HK-2 (cell line): ENCODE measurements at regions not wholly inside any gene's neighbourhood (a gene's known extent, or its start where the extent isn't known, plus 50 kb on each side); places are given as distances from the start of the nearest gene placed in this dataset.

Experiments
- DNase-seq: peaks from one replicate; pipeline ENCODE4 v3.0.0-alpha.2; 2018; ENCODE audit not compliant: unreplicated experiment

DNA sequence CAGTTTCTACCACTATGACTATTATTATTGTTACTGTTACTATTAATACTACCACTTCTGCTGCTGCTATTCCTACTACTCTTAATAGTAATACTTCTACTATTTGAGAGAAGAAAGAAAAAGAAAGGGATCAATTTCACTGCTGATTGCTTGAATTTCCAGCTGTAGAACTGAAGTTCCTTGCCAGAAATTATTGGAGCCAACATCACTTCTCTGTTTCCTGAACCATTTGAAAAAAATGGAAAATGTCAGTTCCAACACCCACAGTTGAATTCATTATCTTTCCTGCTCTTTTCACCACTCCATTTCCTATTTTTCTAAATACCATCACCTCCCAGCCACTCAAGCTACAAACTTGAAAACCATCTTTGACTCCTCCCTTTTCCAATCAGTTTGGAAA is 54.1 kb upstream of the PIK3C2G start:
- DNase-seq, result no peak

DNA sequence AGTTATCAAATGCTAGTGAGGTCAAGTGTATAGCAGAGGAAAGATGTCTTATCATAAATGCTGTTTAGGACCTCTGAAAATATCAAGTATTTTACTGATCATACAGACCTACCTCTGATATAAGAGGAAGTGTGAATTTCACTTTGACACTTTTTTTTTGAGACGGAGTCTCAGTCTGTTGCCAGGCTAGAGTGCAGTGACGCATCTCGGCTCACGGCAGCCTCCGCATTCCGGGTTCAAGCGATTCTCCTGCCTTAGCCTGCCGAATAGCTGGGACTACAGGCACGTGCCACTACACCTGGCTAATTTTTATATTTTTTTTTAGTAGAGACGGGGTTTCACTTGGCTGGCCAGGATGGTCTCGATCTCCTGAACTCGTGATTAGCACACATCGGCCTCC is 55.1 kb upstream of the PIK3C2G start:
- DNase-seq, result no peak

DNA sequence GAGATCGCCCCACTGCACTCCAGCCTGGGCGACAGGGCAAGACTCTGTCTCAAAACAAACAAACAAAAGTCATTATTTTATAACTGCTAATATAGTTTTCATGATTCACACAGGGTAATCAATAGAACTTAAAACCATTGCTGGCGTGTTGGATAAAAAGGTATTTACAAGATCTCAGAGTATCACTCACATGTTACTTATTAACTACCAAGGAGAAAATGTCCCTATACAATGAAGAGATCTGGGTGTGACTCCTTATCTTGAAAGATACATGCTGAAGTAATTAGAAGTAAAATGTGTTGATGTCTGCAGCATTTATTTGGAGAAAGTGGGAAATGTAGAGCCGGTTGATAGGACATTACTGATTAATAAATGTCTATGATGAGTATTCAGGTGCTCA is 57.3 kb upstream of the PIK3C2G start:
- DNase-seq, result no peak

DNA sequence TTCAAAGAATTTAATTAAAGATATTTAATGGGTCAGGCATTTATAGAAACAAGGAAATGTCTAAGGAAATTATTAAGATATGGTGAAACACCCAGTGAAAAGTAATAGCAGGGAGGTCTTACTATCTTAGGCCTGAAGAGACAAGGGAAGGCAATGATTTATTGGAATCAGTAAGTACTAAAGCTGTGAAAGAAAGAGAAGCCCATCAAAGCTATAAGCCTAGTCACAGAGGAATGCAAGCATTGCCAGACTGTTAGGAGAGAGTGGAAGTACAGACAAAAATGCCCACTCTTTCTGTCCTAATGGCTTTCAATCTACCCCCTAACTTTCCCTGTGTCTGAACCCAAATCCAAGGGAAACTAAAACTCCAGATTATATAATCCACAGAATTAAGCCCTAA is 69.2 kb upstream of the PIK3C2G start:
- no peak for DNase-seq

DNA sequence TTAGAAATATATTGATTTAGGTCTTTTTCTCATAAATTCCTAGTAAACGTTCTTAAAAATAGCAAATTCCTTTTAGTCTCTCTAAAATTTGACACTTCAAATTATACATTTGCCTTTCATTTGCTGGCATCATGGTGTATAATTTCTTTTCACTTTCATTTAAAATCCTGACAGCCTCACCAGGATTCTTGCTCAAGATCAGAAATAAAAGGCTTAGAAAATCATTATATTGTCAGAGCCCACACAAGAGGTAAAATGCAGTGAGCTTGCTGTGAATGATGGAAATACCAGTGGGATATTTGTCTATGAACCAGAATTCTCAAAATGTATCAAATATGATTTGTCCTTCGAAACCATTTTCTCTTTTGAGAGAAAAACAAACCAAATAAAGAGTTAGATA is 78.2 kb upstream of the PIK3C2G start:
- DNase-seq, result no peak

DNA sequence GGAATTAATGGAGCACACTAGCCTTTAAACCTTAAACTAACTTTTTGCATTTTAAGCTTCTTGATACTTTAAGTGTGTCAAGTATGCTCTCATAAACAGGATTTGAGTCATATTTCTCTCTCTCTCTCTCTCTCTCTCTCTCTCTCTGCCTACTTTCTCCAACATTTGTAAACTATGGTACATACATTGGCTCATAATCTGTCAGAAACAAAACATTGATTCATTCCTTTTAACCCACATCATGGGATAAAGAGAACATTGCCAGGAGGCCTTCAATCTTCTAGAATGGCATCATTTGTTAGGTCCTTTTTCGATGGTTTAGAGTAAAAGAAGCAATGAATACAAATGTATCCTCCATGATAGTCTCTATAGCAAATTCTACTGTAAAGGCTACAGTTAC is 81.6 kb upstream of the RERGL start:
- no peak for DNase-seq

DNA sequence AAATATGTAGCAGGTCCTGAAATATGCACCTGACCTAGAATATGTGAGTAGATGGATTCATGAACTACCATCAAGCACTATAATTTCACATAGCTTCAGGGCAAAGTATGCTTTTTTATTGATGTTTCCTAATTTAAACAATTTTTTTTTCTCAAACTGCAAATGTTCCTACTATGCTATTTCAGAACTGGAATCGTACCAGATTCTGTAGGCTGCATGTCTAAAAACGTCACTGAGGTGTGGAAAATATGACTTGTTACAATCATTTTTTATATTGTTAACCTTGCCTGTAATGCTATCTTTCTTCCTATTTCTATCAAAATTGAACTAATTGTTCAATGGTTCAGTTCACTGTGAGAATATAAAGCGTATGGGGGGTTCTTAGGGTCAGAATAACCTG is 78.0 kb upstream of the RERGL start:
- no peak for DNase-seq

DNA sequence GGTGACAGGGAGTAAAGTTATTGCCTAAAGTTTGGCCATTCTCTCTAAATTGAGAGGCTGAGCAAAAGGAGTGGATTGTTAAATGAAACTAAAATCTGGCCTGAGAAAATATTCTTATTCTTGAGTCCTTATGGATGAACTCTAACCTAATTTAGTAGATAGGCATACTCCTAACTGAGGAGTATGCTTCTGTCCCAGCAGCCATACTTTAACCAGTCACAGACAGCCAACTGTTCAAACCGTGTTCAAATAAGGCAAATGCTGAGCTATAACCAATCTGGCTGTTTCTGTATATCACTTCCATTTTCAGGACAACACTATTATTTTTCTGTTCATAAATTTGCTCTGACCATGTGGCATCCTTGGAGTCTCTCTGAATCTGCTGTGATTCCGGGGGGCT is 75.9 kb upstream of the RERGL start:
- no peak for DNase-seq

DNA sequence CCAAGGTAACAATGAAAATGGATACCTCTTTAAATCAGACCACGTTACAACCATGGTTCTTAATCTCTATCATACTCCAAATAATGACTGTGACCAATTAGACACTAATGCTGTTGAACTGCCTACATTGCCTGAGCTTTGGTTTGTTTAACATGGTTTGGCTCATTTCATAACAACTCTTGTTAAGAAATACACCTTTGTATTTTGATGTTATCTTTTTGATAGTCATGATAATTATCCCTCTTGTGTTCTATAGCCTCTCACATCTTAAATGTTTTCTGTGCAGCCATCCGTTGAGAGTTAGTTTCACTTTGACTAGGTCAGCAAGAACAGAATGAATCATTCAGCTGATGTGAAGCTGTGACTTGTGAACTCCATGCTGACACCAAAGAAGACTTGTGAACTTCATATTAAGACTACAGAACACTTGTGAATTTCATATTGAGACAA is 75.5 kb upstream of the RERGL start:
- DNase-seq, result no peak

DNA sequence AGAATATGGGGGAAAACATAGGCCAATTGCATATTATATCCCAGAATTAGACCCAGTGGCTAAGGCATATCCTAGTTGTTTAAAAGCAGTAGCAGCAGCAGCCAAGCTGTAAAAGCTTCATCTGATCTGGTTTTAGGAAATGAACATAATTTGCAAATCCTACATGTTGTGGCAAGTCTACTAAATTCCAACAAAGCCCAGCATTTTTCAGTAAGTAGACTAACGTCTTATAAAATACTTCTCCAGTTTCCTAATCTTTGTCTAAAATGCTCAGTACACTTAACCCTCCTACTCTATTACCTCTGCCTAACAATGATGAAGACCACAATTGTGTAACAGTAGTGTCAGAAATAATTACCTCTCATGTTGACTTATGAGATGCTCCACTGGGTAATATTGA is 70.9 kb upstream of the RERGL start:
- no peak for DNase-seq

DNA sequence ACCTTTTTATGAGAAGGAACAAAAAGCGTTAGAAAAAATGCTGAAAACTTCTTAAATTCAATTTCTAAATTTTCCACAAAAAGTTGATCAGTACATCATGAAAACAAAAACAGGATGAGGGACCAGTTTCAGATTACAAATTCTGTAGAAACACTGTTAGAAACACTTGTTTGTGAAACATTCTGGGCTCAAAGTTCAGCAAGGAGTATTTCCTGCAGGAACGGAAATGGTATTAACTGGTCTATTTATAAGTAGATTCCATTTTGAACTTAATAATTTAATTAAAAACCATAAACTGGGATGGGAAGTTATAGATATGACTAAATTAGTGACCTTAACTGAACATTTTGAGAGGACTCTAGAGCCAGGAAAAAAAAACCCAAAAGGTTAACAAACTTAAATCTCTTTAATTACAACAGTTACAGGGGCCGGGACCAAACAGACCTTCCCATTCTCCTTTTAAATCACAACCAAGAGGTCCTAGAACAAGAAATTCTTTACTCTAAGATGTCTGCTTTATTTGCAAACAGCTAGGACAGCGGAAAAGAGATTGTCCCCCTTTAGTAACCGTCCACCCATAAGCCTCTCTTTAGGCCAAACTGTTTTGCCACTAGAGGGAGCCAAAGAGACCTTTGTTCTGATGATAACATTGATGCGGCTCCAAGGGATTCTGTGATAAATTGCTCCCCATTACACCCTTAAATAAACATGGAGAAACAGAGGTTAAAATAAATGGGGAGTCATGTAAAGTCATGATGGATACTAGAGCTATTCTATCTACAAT is 69.0 kb upstream of the RERGL start:
- DNase-seq, result peak; percentile 9

DNA sequence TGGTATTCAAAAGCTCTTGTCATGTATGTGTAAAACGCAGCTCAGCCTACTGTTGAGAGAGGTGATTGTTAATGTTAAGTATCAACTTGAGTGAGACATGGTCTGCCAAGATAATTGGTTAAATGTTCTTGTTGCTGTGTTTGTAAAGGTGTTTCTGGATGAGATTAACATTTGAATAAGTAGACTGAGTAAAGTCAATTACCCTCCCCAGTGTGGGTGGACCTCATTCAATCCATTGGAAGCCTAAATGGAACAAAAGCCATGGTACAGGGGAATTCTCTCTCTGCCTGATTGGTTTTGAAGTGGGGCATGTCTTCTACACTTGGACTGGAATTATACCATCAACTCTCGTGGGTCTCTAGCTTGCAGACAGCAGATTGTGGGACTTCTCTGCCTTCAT is 63.8 kb upstream of the RERGL start:
- no peak for DNase-seq

DNA sequence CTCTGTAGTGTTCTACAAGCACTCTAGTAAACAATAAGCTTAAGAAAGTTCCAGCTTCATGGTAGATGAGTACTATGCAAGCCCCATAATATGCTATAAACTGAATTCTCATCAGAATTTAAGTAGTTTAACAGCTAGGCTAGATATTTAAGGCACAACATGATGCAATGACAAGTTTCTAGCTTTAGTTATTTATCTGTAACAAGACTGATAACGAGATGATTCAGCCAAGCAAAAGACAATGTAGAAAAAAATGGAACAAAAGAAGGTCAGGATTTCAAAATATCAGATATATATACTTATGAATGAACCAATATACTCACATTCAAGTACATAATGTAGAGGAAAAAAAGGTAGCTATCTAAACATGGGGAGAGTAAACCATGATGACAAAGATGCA is 61.0 kb upstream of the RERGL start:
- no peak for DNase-seq

DNA sequence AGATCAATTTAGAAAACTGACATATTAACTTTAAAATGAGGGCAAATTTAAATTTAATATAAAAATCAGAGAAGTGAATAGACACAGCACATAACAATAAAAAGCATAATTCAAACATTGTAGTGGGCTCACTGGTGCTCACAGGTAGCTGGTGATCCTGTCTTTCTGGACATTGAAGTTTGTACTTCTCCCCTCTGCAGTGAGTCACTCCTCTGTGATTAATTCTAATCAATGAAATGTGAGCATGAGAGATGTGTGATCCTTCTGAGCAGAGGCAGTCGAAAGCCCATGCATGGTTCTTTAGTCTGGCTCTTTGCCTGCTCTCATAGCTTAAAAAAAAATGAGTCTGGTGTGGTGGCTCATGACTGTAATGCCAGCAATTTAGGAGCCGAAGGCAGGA is 59.0 kb upstream of the RERGL start:
- no peak for DNase-seq

DNA sequence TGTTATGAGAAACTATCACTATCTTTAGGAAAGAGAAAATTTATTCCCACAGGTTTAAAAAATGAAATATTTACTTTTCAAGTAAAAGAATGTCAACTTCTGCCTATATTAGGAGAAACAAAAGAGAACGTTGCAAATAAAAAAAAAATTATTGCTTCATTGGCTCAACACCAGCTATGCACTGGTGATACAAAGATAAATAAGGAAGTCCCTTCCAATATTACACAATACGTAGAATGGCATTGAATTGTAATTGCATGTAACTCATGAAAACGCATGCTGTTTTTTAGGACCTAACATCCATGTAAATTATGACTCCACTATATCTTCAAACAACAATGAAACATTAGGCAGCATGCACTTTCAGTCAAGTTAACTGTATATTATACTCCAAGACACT is 56.4 kb upstream of the RERGL start:
- no peak for DNase-seq

DNA sequence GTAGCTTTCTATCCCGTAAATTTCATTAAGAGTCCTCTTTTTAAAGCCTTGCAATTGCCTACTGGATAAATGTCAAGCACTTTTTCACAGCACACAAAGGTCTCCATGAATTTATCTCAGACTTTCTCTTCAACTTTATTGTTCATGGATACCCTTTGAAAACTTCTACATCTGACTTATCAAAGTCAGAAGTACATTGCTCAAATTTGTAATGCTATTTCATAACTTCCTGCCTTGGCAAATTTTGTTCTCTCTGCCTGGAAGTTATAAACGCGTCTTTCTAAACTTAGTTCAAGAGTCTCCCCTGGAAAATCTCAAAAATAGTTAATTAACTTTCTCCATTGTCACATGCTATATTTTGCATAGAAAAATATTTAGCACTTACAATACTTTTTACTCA is 55.9 kb upstream of the RERGL start:
- DNase-seq, result no peak

DNA sequence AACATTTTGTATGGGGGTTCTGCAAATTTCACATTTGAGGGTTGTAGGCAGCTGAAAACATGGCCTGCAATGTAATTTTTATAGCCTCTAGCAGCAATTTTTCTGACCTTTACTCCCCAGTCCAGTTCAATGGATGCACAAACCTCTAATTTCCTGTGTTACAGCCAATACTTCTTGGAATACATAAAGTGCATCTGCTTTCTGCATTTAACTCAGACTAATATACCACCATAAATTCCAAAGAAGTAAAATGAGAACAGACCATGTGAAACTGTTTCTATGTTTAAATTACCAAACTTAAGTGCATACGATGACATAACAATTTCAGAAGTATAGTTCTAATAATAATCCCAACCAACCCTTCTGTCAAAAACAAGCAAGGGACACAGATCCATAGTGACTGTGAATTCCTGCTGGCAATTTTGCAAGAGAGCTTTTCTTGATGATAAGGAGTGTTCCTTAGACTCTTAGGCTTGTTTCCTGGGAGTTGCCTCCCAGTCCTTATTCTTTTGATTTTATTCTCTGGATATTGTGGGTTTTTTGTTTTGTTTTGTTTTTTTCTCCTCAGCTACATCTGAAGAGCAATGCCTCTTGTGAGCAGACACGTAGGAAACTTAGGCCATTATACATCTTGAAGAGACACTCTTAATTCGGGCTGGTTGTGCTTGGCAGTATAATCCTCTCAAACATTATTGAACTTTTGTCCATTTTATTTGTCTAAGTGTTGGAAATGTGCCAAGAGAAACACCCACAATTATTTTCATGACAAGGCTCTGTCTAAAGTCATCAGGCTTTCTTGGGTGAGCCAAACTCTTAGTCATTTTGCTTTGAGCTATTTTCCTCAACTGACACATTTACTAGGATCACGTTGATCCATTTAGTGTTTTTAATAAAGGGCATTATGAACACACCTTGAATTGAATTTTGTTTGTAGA is 51.3 kb upstream of the RERGL start:
- no peak for DNase-seq

DNA sequence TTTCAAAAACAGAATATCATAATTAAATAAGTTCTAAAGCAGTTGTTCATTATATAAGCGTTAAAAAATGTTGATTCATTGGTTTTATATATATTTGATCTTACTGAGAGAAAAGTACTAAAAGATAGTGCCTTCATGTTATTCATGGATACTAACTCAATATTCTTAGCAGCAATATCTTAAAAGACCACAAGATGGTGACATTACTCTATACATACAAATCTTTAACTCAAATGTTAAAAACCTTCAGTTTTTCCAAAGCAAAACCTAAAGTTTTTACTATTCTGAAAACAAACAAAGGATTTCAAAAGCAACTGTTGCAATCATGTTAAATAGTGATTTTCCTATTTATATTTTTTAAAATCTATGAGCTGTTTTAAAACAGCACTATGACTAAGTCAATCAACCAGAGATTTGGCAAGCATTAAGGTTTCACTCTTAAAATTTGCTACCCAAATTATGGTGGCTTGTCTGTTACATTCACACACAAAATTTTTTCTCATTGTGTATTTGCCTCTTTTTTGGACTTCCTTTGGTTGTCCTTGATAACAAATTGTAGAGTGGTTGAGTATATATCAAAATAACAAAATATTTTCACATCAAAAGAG is 50.1 kb upstream of the RERGL start:
- DNase-seq, result no peak
